Fibroblast of skin of left biceps (primary cell): ENCODE measurements at regions not wholly inside any gene's neighbourhood (a gene's known extent, or its start where the extent isn't known, plus 50 kb on each side); places are given as distances from the start of the nearest gene placed in this dataset.
A peak's percentile ranks its signal among the peaks of the same experiment; 100 is the strongest.

Experiments
- DNase-seq, 2 experiments: peaks; one replicate each; pipeline ENCODE4 v3.0.0-alpha.2; 2013; ENCODE audit warnings: low read depth in 2 of 2

DNA sequence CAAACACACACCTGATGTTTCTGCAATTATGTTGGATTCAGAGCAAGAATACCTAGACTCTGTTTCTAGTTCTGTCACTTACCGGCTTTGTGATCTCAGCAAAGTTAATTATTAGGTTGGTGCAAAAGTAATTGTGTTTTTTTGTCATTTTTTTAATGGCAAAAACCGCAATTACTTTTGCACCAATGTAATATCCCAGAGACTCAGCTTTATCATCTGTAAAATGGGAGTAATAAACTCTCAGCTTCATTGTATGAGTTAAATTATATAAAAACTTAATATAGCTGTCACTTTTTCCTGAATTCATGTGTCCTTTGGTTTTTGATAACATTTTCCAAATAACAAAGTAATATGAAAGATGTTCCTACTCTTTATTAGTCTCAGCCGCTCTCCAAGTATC is 251.7 kb downstream of the TRIB2 start:
- no peak for DNase-seq

DNA sequence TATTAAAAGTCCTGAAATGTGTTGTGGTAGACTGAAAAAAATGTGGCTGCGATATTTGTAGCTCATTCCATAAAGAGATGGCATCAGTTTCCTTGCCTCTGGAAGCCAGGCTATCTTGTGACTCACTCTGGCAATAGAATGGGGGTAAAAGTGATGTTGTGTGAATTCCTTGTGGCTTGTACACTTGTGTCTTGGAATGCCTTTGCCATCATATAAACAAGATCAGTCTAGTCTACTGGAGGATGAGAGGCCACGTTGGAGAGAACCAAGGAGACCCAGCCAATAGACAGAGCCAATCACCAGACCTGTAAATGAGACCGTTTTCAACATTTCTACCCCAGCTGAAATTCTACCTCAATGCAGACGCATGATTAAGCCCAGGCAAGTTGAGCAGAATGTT is 254.1 kb downstream of the TRIB2 start:
- no peak for DNase-seq

DNA sequence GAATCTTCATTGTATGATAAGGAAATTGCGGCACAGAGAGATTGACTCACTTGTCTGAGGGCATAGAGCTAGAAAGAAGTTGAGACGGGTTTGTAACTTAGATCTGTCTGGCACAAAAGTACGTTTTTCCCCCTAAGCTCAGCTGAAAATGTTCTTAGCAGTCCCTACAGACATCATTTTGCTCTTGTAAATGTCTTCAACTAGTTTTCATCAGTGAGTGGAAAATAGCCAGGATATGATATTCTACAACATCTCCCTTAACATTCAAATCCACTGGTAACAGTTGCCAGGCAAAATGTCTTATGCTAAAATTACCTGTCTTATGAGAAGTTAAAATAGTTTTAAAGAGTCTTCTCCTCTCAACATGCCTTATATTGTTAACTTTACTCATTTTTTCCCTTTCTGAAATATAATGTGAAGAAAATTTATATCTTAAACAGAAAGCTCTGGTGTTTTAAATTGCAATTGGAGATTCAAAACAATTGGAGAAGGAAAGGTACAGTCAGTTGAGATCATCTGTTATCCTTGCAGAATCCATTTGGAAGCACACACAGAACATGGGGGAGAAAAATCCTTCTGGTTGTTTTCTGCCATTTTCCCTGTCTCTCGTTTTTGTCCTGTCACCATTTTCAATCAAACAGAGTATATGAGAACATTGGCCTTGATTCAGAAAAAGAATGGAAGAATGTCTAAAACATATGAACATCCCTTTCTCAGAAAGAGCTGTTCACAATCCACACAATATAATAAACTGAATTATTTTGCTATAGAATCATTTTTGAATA is 255.0 kb downstream of the TRIB2 start:
- DNase-seq, result no peak

DNA sequence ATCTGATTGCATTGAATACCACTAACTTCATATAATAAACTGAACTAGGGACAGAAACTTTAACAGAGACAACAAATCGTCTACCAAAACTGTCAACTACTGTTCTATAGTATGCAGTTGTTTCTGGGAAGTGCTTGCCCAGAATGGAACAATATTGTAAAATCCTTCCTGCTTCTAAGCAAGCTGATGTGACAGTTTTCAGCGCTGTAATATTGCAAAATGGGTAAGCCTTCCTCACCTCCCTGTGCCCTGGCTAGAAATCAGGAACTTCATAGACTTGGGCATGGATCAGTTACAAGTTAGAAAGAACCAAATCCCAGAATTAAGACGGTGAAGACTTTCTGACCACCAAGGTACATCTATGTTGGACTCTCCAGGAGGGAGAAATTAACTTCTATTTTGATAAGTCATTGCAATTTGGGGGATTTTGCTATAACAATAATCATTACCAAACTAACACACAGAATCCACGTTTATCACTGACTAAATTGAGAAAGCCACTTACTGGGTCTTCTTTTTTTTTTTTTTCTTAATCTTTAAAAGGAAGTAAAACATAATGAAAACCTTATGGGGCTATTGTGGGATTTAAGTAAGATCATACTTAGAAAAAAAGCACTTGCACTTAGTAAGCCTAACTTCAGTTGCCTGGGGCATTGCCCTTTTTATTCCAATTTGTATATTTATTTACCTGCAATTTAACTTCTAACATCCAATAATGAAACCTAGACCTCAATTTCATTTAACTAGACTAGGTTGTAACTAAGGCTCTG is 261.5 kb downstream of the TRIB2 start:
- DNase-seq, result no peak

DNA sequence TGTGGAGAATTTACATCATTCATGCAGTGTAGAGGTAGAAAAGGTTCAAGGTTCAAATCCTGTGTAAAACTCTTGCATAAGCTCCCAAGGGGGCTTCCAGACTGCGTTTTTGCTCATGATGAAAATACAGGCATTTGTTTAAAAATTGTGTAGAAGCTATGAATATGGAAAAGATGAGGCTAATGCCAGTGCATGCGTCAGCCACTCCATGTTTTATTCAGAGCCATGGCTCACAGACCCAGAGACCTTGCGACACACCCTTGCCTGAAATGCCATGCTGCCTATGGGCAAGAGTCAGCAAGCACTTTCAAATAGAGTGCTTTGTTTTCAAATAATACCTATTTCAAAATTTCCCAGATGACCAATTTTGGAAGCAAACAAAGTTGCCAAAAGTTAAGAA is 262.3 kb downstream of the TRIB2 start:
- no peak for DNase-seq

DNA sequence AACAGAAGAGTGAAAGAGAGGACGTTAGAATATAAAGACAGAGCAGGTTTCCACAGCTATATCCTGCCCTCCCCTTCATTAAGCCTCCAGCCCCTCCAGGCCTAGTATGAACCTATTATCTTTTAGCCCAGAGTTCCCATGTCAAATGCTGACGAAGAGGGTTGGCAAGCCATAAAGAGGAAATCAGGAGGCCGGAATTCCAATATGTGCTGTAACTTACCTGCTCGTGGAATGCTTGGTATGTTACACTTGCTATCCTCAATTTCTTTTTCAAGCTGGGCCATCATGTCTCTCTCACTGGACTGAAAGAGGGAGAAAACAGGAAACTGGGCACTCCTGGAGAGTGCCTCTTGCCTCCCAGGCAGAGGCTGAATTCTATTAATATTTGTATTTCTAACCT is 264.1 kb downstream of the TRIB2 start:
- no peak for DNase-seq

DNA sequence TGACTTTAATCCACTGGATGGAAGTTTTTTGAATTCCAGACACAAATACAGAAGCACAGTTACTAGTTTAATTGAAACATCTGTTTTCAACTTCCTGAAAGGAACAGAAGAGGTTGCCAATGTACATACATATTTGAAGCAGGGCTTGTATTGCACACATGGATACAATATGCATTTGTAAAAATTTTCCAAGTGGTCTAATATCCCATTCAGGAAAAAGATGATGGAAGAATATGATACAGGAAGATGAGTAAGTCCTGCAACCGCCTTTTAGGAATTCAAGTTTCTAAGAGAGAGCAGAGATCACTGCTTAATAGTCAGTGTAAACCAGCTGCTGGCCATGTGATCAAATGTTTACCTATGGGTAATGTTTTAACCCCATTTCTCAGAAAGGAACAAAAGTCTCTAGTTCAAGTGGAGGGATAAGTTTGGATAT is 265.4 kb downstream of the TRIB2 start:
- DNase-seq, result peak; percentile 80 to 84

DNA sequence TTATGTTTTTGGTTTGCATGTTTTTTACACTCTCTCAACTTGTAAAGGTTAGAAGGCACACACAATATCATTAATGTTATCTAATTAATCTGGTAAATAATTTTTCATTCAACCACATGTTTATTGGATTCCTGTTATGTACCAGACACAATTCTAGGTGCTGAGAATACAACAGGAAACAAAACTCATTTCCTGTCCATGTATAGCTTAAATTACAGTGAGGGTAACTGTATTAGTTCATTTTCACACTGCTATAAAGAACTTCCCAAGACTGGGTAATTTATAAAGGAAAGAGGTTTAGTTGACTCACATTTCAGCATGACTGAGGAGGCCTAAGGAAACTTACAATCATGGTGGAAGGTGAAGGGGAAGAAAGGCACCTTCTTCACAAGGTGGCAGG is 270.5 kb downstream of the TRIB2 start:
- DNase-seq, result no peak

DNA sequence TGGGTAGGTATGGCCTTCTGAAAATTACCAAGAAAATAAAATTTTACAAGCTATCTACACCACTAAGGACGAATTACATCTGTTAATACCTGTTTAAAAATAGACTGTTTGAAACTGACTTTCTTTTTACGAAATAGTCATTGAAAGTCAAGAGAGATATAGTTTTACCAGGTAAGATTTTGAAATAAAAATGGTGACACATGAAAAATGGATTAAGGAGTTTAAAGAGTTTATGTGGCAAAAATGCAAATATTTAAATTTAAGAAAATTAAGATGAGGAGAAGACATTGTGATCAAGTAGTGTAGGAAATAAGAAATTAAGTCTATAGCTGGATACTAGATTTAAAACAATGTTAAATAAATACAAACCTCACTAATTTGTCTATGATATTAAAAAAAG is 271.5 kb downstream of the TRIB2 start:
- no peak for DNase-seq

DNA sequence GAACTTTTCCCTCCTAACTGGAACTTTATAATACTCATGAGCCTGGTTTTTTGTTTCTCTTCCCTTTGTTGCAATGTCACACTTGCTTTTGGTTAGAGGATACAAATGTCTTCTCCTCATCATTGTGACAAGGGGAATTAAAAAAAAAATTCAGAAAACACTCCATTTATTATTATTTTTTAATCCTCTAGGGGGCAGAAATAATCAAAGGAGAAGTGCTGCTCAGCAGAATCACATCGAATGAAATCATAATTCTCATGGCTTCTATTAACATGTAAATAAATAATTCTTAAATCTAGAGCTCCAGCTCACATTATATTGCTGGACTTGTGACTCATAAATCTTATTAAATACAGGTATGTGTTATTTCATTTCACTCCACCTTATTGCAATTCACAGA is 273.8 kb downstream of the TRIB2 start:
- DNase-seq, result no peak

DNA sequence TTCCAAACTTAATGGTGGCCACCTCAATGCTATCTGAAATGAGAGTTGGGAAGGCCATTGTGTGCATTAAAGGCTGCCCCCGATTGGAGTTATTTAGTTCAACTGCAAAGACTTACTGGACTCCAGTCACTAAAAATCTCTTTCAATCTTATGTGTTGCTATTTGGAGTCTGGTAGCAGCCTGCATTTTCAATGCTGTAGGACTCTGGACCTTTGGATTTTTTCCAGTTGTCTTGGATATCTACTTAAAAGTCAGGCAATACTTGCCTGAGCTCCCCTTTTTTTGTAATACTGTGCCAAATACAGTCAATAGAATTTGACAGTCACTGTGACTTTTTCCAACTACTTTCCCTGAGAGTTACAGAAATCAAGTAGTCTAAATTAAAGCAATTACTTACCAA is 281.9 kb downstream of the TRIB2 start:
- no peak for DNase-seq

DNA sequence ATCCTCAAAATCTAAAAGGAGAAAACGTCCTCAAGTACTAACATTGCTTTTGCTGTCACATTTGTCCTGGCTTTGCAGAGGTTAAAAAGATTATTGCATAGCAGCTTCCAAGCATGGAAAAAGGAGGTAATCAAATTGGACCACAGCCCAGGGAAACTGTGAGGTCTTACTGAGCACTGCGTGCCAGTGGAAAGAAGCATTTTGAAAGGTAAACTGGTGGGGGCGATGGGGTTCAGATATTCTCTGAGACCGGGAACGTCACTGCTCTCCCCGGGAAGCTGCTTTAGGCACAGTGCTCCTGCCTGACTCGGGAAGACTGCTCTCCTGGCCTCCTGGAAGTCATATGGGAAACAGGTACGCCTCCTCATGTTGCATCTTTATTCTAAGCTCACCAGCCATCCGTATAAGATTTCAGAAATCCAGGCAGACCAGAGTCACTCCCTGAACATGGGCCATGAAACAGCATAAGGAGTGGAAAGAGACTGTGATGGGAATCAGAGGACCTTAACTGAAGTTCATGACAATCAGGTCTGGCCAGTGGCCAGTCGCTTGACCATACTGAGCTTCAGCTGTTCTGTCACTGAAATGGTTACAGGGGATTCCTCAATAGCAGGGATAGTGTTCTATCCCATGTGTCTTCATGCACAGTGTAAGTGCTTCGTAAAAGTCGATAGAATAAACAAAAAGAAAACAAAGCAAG is 284.1 kb downstream of the TRIB2 start:
- no peak for DNase-seq

DNA sequence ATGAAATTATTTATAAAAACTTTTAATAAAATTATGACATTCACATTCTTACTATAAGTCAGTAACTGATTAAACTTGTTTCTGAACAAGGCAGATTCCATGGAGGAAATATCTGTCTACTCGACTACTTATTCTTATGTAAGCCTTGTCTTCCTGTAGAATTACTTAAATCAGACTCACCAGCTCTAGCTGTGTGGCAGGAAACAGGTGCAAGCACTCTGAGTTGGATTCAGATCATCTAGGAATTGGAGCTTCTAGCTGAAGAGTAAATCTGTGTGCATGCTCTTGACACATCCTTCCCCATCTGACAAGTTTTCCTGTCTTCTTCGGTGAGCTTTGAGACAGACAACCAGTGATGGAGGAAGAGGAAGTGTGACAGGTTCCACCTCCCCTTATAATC is 284.7 kb downstream of the TRIB2 start:
- no peak for DNase-seq

DNA sequence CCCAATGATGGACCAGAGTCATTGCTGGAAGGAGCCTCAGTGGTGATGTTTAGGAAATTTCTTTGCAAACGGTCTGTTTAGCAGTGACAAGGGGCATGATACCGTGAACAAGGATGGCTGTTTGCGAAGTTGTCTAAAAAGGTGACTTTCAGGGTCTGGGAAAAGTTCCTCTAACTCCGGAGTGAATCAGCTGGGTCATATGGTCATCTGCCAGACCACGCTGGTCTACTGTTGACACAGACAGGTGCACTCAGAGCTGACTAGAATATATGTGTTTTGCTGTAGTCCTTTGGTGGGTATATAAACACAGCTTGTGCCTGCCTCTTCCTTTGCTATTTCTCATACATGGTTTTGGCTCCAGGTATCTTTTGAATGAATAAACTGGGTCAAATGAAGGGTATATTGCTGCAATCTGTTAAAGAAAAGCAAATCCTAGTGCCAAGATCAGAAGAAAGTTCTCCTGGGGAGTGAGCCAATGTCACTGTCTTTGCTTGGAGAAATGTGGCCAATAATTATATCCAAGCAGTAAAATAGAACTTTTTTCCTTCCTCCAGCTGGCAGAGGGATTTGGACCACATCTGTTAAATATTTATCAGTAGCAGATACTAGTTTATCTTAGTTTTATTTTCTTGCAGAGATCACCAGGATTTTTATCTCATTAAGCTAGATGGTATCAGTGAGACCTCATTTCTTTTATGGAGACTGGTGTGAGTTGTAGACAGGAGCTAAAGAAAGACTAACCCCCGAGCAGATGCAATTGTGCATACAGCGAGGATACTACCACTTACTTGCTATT is 286.0 kb downstream of the TRIB2 start:
- no peak for DNase-seq

DNA sequence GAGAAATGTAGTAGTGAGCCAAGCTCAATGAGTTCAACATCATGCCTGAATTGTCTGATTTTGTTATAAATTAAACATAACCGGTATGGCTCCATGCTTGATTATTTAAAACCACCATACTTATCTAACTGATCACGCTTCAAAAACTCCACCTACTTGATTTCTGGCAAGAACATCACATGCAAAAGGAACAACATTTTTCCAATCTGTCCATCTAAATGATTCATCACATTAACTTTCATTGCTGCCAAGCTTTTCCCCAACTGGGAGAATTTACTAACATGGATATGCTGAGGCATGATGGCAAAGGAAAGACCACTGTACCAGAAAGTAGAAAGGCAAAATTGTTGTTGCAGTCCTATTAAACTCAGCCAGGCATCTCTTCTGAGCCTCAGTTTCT is 286.8 kb downstream of the TRIB2 start:
- DNase-seq, result no peak

DNA sequence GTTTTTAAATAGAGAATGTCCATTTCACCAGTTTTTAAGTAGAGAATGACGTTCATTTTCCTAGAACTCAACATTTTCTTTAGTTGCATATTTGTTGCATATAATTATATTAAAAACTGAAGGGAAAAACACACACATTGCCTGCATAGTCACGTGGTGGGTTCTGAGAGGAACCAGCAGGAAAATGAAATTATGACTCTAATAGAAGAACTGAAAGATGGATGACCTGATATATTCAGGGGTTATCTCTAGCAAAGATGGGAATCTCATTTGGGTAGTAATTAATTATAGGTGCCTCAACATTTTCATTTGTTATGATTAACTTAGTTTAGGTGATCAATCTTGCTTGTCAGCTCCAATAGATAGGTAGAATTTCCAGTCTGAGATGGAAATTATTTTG is 288.3 kb downstream of the TRIB2 start:
- DNase-seq, result no peak

DNA sequence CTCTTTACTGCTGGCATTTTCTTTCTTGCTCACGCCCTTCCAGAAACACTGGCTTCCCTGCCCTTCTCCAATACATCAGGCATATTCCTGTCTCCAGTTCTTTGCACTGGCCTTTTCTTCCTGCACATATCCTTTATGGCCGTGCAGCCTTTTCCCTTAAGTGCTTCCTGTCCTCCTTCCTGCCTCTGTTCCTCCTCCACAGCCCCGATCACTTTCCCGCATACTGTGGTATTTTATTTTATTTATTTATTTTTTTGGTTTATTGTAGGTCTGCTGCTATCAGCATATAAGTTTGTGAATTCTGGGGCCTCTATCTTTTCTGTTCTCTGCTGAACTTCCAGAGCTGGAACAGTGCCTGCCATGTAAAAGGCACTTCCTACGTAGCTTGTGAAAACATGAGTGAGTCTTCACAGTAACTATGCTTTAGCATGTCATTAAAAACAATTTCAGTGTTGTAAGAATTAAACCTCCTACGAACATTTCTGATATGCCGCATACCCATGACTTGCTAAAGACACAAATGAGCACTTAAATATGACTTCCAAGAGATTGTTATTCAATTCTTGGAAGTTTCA is 289.1 kb downstream of the TRIB2 start:
- DNase-seq, result no peak

DNA sequence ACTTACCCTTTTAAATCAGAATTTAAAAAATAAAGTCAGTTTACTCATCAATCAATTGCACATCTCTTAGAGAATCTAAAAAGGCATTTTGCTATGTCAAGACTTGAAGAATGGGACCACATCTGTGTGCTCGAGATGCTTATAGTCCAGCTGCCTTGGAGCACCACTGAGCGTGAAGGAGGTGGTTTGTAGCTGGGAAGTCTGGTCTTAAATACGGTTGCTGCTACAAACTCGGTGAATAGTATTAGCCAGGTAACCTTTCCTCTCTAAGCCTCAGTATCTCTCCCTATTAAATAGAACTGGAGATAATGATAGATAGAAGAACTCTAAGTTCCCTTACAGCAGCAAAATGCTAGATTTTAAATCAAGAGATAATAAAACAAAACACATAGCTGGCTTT is 289.7 kb downstream of the TRIB2 start:
- no peak for DNase-seq

DNA sequence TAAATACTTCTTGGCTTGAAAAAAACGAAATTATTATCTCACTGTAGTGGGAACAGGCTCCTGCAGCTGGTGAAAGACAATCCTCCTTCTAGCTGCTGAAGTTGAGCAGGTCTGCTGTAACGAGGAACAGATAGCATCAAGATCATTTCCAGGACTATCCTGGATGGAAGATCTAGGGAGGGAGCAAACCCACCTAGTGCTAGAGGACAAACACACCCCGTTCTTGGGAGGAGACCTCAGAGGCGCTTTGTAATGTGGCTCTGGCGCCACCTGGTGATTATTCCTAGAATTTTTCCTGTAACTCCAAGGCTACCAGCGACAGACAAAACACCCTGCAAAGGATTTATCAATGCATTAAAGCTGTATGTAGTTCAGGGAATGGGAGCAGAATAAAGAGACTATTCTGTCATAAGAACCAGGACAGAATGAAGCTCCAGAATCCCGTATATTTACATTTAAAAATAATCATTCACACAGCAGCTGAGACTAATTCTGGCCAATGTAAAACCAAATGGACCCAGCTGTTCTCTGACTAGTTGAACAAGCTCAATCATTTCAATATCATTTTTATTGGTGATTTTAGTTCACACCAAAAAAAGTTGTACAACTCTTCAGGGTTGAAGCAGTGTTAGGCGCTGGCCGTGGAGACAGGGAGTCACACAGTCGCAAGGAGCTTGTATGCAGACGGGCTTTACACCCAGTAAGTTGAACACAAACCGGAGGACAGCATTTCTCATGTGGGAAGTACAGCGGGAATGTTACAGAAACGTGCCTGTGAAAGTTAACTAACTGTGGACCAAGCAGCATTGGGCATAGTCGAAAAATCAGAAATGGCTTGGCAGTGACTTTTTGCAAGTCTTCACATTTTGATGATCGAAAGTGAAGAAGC is 290.3 kb downstream of the TRIB2 start:
- DNase-seq, result peak; percentile 31 to 32

DNA sequence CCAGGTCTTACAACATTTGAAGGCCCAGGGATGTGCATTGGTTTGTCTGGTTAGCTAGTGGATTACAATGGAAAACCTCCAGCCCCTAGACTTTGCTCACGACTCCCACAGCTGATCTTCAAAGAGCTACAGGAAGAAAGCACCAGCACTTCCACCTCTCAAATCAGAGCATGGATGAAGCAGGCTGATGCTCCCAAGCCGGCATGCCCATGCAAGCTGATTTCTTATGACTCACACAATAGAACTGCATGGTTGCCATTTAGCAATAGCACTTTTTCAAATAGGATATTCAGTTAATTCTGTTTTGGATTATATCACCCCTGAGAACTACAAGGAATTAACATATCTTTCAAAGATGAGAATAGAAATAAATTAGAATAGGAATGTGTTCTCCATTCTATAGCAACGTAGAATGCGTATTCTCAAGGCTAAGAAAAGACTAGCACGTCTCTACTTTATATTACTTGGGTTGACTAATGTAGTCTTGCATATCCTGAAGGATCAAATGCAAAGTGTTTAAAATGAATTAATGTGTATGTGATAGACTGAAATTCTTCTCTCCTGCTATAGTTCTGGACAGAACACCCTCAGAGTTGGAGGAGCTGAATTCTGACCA is 292.4 kb downstream of the TRIB2 start:
- no peak for DNase-seq
